Small intestine (tissue), 7 donors: ENCODE measurements at regions not wholly inside any gene's neighbourhood (a gene's known extent, or its start where the extent isn't known, plus 50 kb on each side); places are given as distances from the start of the nearest gene placed in this dataset.

Experiments used
- DNase-seq, 2 donors: peaks; one replicate each; pipeline versions ENCODE4 v3.0.0 to v3.0.0-alpha.2; 2013
- FAIRE-seq: peaks from 2 replicates; lab custom pipeline; 2012; peaks lifted over from hg19 to GRCh38; lab: Jason Lieb, UNC
- H3K27ac ChIP-seq, 3 donors: one replicate each; pipeline ENCODE4 v1.5.1; 2013; ENCODE audit warnings: low read length in 2 of 3, mild to moderate bottlenecking in 2 of 3, control low read depth in 1 of 3, inconsistent platforms in 1 of 3, low read depth in 1 of 3, moderate library complexity in 1 of 3
- H3K27me3 ChIP-seq, 3 donors: one replicate each; pipeline ENCODE4 v1.6.1; 2013; ENCODE audit warnings: low read length in 3 of 3, inconsistent platforms in 1 of 3; ENCODE audit not compliant: control insufficient read depth in 3 of 3, insufficient read depth in 3 of 3
- H3K36me3 ChIP-seq, 3 donors: one replicate each; pipeline ENCODE4 v1.6.1; 2013; ENCODE audit warnings: low read length in 3 of 3, inconsistent platforms in 1 of 3, low read depth in 1 of 3, mild to moderate bottlenecking in 1 of 3, moderate library complexity in 1 of 3; ENCODE audit not compliant: control insufficient read depth in 3 of 3, insufficient read depth in 2 of 3
- H3K4me1 ChIP-seq, 3 donors: one replicate each; pipeline ENCODE4 v1.6.1; 2013; ENCODE audit warnings: low read length in 2 of 3, inconsistent platforms in 1 of 3, low read depth in 1 of 3, mild to moderate bottlenecking in 1 of 3, moderate library complexity in 1 of 3; ENCODE audit not compliant: control insufficient read depth in 3 of 3, insufficient read depth in 2 of 3
- H3K4me3 ChIP-seq, 3 donors: one replicate each; pipeline ENCODE4 v1.5.1; 2013; ENCODE audit warnings: low read length in 3 of 3, control low read depth in 1 of 3, inconsistent platforms in 1 of 3, low read depth in 1 of 3, mild to moderate bottlenecking in 1 of 3, moderate library complexity in 1 of 3
- H3K9me3 ChIP-seq, 2 donors: one replicate each; pipeline ENCODE4 v1.6.1; 2013; ENCODE audit warnings: low read depth in 1 of 2, low read length in 1 of 2; ENCODE audit not compliant: control insufficient read depth in 2 of 2, insufficient read depth in 1 of 2
- WGBS, 3 donors: extraction: QIAGEN DNeasy Blood & Tissue Kit; methylation state at CpG; one replicate each; pipeline ENCODE4 v1.1.7; 2013; 5-methylcytosine and 5-hydroxymethylcytosine counted together
- donor health status: healthy with polysubstance abuse.
- donor health status: control.
- donor health status: control.
- donor health status: Bipolar disorder and iron deficiency.
- donor health status: healthy.

- no peaks in the 10 kb centered on the region for H3K27me3 ChIP-seq
- no peak for DNase-seq
- FAIRE-seq = no peak
- WGBS, 3 donors = 87 to 91% (median 90%) methylated on average over 4 of the region's 4 CpGs
- no peaks in the 10 kb centered on the region for H3K4me1 ChIP-seq
- H3K36me3 ChIP-seq = no peaks in the 10 kb centered on the region
- no peak overlapping the region for H3K27ac ChIP-seq
- H3K9me3 ChIP-seq = peaks cover 1 to 2% of the 10 kb centered on the region in 2 donors
- no peak overlapping the region for H3K4me3 ChIP-seq
Observed at GRCh38 chr4:17082186-17082585, 183.7 kb upstream of the LDB2 start.

GRCh38 chr4:17081179-17081578, 182.7 kb upstream of the LDB2 start:
- WGBS, 3 donors = 55 to 65% (median 59%) methylated on average over 2 of the region's 2 CpGs
- Histone ChIP-seq H3K27ac (no peak overlapping the region), H3K9me3 (peaks cover 0 to 2% of the 10 kb centered on the region in 2 donors), H3K4me1 (no peaks in the 10 kb centered on the region), H3K36me3 (no peaks in the 10 kb centered on the region), H3K4me3 (no peak overlapping the region), H3K27me3 (no peaks in the 10 kb centered on the region)
- DNase-seq = no peak
- FAIRE-seq = no peak

GRCh38 chr4:17077105-17077504, 178.7 kb upstream of the LDB2 start:
- FAIRE-seq = no peak
- 78 to 94% (median 84%) methylated on average over 5 of the region's 5 CpGs for WGBS, 3 donors
- no peak for DNase-seq
- no peaks in the 10 kb centered on the region for H3K4me1 ChIP-seq
- H3K36me3 ChIP-seq = no peaks in the 10 kb centered on the region
- no peak overlapping the region for H3K4me3 ChIP-seq
- H3K27me3 ChIP-seq = no peaks in the 10 kb centered on the region
- no peaks in the 10 kb centered on the region for H3K9me3 ChIP-seq
- H3K27ac ChIP-seq = no peak overlapping the region

- DNase-seq (no peak), FAIRE-seq (no peak)
- no peaks in the 10 kb centered on the region for H3K36me3 ChIP-seq
- no peak overlapping the region for H3K4me3 ChIP-seq
- H3K27me3 ChIP-seq = no peaks in the 10 kb centered on the region
- no peaks in the 10 kb centered on the region for H3K4me1 ChIP-seq
- no peak overlapping the region for H3K27ac ChIP-seq
- no peaks in the 10 kb centered on the region for H3K9me3 ChIP-seq
- WGBS, 3 donors = 62 to 70% (median 65%) methylated on average over 3 of the region's 3 CpGs
Observed at GRCh38 chr4:17072483-17072882, 174.0 kb upstream of the LDB2 start.

- WGBS, 3 donors = 74 to 81% (median 79%) methylated on average over 4 of the region's 4 CpGs
- FAIRE-seq (no peak), DNase-seq (no peak)
- Histone ChIP-seq H3K36me3 (no peaks in the 10 kb centered on the region), H3K27me3 (no peaks in the 10 kb centered on the region), H3K27ac (no peak overlapping the region), H3K4me1 (no peaks in the 10 kb centered on the region), H3K9me3 (no peaks in the 10 kb centered on the region), H3K4me3 (no peak overlapping the region)
Observed at GRCh38 chr4:17068891-17069290, 170.4 kb upstream of the LDB2 start.

GRCh38 chr4:17068392-17068791, 169.9 kb upstream of the LDB2 start:
- no peaks in the 10 kb centered on the region for H3K27me3 ChIP-seq
- no peak overlapping the region for H3K4me3 ChIP-seq
- no peak for DNase-seq
- H3K4me1 ChIP-seq = no peaks in the 10 kb centered on the region
- H3K9me3 ChIP-seq = no peaks in the 10 kb centered on the region
- WGBS, 3 donors = 51 to 68% (median 66%) methylated on average over 2 of the region's 2 CpGs
- H3K36me3 ChIP-seq = no peaks in the 10 kb centered on the region
- no peak overlapping the region for H3K27ac ChIP-seq
- FAIRE-seq = no peak

GRCh38 chr4:17066972-17067371, 168.5 kb upstream of the LDB2 start:
- no peak for FAIRE-seq
- WGBS, 3 donors = 73 to 76% (median 75%) methylated on average over 4 of the region's 4 CpGs

GRCh38 chr4:17066236-17066635, 167.8 kb upstream of the LDB2 start:
- DNase-seq (no peak), FAIRE-seq (no peak)
- no peaks in the 10 kb centered on the region for H3K9me3 ChIP-seq
- no peak overlapping the region for H3K4me3 ChIP-seq
- no peaks in the 10 kb centered on the region for H3K27me3 ChIP-seq
- WGBS, 3 donors = 41 to 68% (median 56%) methylated on average over 1 of the region's 1 CpG
- H3K36me3 ChIP-seq = no peaks in the 10 kb centered on the region
- H3K27ac ChIP-seq = no peak overlapping the region
- no peaks in the 10 kb centered on the region for H3K4me1 ChIP-seq

More at GRCh38 chr4:17066972-17067371, 168.5 kb upstream of the LDB2 start:
- DNase-seq = no peak
- H3K27ac ChIP-seq = no peak overlapping the region
- no peak overlapping the region for H3K4me3 ChIP-seq
- H3K36me3 ChIP-seq = no peaks in the 10 kb centered on the region
- H3K4me1 ChIP-seq = no peaks in the 10 kb centered on the region
- no peaks in the 10 kb centered on the region for H3K9me3 ChIP-seq
- no peaks in the 10 kb centered on the region for H3K27me3 ChIP-seq

GRCh38 chr4:17065821-17066220, 167.4 kb upstream of the LDB2 start:
- 74 to 86% (median 79%) methylated on average over 2 of the region's 2 CpGs for WGBS, 3 donors
- no peak for FAIRE-seq
- no peaks in the 10 kb centered on the region for H3K4me1 ChIP-seq
- H3K36me3 ChIP-seq = no peaks in the 10 kb centered on the region
- H3K4me3 ChIP-seq = no peak overlapping the region
- no peaks in the 10 kb centered on the region for H3K9me3 ChIP-seq
- DNase-seq = no peak
- H3K27me3 ChIP-seq = no peaks in the 10 kb centered on the region
- H3K27ac ChIP-seq = no peak overlapping the region
